ENCODE measurements at regions not wholly inside any gene's neighbourhood (a gene's known extent, or its start where the extent isn't known, plus 50 kb on each side); places are given as distances from the start of the nearest gene placed in this dataset.
"Not testable (repeated sequence)": the region's sequence is repeated elsewhere in the genome, so short reads cannot be mapped to it uniquely, and the experiment has no call there.

- DNase-seq (ENCODE audit: extremely low read depth, low read depth, low spot score) = no peak
Measured at GRCh38 chr12:25854991-25855390, 103.5 kb upstream of the RASSF8 start.

- no peak for DNase-seq (ENCODE audit: extremely low read depth, low read depth, low spot score)
Measured at GRCh38 chr12:25855716-25856115, 102.8 kb upstream of the RASSF8 start.

- no peak for DNase-seq (ENCODE audit: extremely low read depth, low read depth, low spot score)
Measured at GRCh38 chr12:25859976-25860375, 98.5 kb upstream of the RASSF8 start.

GRCh38 chr12:25861226-25861625, 97.3 kb upstream of the RASSF8 start:
- DNase-seq (ENCODE audit: extremely low read depth, low read depth, low spot score) = no peak

- DNase-seq (ENCODE audit: extremely low read depth, low read depth, low spot score) = no peak
Measured at GRCh38 chr12:25864306-25865276, 93.9 kb upstream of the RASSF8 start.

- no peak for DNase-seq (ENCODE audit: extremely low read depth, low read depth, low spot score)
Measured at GRCh38 chr12:25866586-25867378, 91.7 kb upstream of the RASSF8 start.

- no peak for DNase-seq (ENCODE audit: extremely low read depth, low read depth, low spot score)
Measured at GRCh38 chr12:25868193-25868592, 90.3 kb upstream of the RASSF8 start.

- no peak for DNase-seq (ENCODE audit: extremely low read depth, low read depth, low spot score)
Measured at GRCh38 chr12:25872137-25872536, 86.3 kb upstream of the RASSF8 start.

- DNase-seq (ENCODE audit: extremely low read depth, low read depth, low spot score) = no peak
Measured at GRCh38 chr12:25875661-25876060, 82.8 kb upstream of the RASSF8 start.

- no peak for DNase-seq (ENCODE audit: extremely low read depth, low read depth, low spot score)
Measured at GRCh38 chr12:25876383-25877045, 82.0 kb upstream of the RASSF8 start.

- DNase-seq (ENCODE audit: extremely low read depth, low read depth, low spot score) = no peak
Measured at GRCh38 chr12:25877446-25877845, 81.0 kb upstream of the RASSF8 start.

- DNase-seq (ENCODE audit: extremely low read depth, low read depth, low spot score) = no peak
Measured at GRCh38 chr12:25882266-25882665, 76.2 kb upstream of the RASSF8 start.

- DNase-seq (ENCODE audit: extremely low read depth, low read depth, low spot score) = no peak
Measured at GRCh38 chr12:25883026-25883916, 75.2 kb upstream of the RASSF8 start.

- no peak for DNase-seq (ENCODE audit: extremely low read depth, low read depth, low spot score)
Measured at GRCh38 chr12:25884024-25884919, 74.2 kb upstream of the RASSF8 start.

GRCh38 chr12:25884920-25885234, 73.6 kb upstream of the RASSF8 start:
- DNase-seq (ENCODE audit: extremely low read depth, low read depth, low spot score) = no peak

- DNase-seq (ENCODE audit: extremely low read depth, low read depth, low spot score) = no peak
Measured at GRCh38 chr12:25886396-25886795, 72.1 kb upstream of the RASSF8 start.

- DNase-seq (ENCODE audit: extremely low read depth, low read depth, low spot score) = no peak
Measured at GRCh38 chr12:25887367-25887766, 71.1 kb upstream of the RASSF8 start.

- DNase-seq (ENCODE audit: extremely low read depth, low read depth, low spot score) = no peak
Measured at GRCh38 chr12:25889185-25889584, 69.3 kb upstream of the RASSF8 start.

- DNase-seq (ENCODE audit: extremely low read depth, low read depth, low spot score) = not testable (repeated sequence)
Measured at GRCh38 chr12:25891095-25891494, 67.4 kb upstream of the RASSF8 start.

Measured in glomerular endothelial cell (primary cell).